Hematopoietic multipotent progenitor cell treated with erythropoietin and hydrocortisone succinate and interleukin-3 and kit ligand, for 6 days (in vitro differentiated cells): ENCODE measurements at regions not wholly inside any gene's neighbourhood (a gene's known extent, or its start where the extent isn't known, plus 50 kb on each side); places are given as distances from the start of the nearest gene placed in this dataset.
"Not testable (repeated sequence)": the region's sequence is repeated elsewhere in the genome, so short reads cannot be mapped to it uniquely, and the experiment has no call there.

Experiments
- DNase-seq: peaks from one replicate; pipeline ENCODE4 v3.0.0-alpha.2; 2015

DNA sequence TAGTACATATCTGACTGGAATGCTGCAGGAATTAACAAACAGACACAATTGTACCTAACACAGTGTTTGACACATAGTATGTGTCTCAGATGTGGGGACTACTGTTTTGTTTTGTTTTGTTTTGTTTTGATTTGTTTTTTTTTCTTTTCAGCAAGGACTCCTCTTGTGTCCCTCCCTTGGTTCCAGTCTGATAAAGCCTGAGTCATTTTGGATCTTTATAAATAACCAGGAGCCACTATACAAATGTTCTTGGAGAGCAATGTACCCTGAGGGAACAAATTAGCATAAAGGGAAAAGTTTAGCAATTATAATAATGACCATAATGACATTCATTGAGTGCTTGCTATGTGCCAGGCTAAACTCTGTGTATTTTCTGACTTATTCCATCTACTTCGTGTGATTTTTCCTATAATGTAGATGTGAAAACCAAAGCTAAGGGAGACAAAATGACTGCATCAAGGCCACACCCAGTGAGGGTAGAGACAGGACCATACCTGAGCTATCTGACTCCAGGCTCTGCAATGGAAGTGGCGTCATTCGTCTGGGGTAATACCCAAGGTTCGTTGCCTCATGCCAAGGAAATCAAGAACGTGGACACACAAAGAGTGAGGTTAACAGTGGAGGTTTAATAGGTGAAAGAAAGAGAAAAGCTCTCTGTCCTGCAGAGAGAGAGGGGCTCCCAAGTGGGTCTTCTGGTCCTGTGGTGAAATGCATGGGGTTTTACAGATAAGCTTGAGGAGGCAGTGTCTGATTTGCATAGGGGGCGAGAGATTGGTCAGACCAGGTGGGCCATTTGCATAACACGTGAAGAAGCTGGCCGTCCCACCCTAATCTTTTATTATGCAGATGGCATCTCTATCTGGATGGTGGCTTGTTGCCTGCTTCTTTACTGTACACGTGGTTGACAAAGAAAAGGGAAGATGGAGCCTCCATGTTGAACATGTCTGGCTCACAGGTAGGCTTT lies 285.5 kb upstream of the SFSWAP start:
- DNase-seq: no peak

DNA sequence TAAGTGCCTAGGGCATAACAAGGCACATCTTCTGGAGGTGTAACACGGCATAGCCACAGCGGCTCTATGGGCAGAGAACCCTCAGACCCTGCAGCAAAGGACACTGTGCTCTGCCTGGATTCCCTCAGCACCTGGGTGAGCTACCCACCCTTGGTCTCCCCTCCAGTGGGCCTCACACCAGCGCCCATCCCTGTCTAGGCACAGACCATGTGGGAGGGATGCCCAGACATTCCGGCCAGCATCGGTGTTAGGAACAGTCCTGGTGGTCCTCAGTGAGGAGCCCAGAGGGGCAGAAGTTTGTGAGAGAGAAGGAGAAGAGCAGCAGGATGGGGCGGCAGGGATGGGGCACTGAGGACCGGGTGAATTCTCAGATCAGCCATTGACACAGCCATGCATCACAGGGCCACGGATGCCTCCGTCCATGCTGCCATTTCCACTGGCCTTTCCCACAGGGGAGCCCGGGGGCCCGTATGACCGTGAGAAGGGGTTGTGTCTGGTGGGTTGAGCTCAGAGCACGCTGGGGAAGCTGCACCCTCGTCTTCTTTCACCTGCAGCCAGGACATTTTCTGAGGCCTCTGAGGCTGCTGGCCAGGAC lies 282.7 kb upstream of the SFSWAP start:
- no peak for DNase-seq

DNA sequence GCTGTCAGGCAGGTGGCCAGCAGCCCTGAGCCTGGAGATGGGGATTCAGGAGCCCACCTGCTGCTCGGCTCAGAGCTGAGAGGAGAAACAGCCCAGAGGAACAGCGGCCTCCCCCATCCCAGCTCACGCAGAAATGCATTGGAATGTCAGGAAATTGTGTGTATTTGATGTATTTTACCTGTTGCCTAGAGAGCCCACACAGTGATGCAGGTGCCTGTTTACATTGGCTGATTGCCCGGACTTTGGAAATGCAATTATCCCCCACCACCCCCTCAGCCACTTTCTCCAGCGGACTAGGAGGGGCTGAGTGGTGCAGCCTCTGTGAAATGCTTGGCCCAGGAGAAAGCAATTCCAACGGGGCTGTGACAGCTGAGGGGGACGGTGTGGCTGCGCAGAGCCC lies 281.7 kb upstream of the SFSWAP start:
- not testable (repeated sequence) for DNase-seq

DNA sequence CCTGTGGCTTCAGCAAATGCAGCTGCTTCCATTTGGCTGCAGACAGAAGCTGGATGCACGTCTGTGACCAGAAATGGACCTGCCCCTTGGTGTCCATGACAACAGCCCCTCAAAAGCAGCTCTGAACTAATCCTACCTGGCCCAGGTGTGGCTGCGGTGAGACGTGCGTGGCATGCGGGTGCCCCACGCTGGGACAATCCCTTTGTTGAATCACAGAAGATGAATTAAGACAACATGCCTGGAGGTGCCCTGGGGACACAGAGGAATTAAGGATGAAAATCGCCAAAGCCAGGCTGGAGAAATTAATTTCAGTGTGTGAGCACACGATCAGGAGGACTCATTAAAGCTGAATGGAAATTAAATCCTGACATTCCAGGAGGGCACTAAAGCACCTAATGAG lies 281.2 kb upstream of the SFSWAP start:
- DNase-seq: not testable (repeated sequence)

DNA sequence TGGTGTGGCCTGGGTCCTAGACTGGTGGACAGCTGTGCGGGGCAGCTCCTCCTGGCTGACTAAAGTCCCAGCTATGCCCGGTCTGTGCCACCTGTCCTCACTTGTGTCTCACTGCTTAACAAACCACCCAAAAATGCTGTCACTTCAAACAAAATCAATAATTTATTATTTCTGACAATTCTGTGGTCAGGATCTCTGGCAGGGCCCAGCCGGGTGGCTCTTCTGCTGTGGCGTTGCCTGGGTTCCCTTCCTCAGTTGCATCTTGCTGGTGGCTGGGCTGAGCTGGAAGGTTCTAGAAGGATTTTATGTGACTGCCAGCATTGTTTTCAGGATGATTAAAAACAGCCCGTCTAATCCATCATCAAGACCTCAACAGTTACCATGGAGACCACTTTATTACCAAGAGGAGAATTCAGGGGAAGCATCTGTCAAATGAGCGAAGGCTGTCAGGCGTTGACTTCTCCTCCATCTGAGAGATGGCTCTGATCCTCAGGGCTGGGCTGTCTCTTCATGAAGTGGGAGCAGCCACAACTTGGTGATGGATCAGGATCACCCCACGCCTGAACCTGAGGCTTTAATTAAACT lies 280.6 kb upstream of the SFSWAP start:
- DNase-seq: no peak

DNA sequence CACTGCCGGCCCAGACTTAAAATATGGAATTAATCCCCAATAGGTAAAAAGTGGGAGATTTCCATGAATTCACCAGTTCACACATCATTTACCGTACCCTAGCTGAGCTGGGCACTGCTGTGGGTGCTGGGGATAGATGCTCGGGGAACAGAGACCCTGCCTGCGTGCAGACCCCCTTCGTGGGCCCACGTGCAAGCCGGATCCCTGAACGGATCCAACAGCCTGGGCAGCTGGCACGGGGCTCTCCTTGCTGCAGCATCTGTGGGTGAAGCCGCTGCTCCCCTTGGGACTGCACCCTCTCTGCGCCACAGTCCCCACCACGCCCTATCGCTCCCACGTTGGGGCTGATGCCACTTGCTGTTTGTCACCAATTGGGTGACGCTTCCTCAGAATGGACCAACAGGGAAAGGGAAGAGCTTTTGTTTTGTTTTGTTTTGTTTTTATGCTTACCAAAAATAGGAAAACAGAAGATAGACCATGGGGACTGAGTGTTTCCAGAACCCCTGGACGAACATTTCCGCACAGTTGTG lies 279.7 kb upstream of the SFSWAP start:
- DNase-seq: not testable (repeated sequence)

DNA sequence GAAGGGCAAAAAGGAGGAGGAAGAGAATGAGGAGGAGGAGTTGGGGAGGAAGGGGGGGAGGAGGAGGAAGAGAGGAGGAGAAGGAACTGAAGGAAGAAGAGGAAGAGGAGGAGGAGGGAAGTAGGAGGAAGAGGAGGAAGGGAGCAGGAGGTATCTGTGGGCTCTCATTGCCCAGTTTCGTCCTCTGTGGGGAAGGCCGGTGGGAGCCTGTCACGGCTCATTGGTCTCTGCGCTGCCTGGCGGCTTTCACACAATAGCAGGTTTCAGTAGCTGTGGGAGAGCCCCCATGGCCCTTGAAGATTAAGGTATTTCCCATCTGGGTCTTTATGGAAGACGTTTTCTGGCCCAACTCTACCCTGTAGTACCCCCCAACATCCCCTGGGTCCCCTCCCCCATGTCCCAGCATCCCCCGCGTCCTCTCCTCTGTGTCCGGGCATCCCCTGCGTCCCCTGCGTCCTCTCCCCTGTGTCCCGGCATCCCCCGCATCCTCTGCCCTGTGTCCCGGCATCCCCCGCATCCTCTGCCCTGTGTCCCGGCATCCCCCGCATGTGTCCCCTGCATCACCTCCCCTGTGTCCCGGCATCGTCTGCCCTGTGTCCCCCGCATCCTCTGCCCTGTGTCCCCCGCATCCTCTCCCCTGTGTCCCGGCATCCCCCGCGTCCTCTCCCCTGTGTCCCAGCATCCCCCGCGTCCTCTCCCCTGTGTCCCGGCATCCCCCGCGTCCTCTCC lies 278.2 kb upstream of the SFSWAP start:
- DNase-seq: peak; percentile 14

DNA sequence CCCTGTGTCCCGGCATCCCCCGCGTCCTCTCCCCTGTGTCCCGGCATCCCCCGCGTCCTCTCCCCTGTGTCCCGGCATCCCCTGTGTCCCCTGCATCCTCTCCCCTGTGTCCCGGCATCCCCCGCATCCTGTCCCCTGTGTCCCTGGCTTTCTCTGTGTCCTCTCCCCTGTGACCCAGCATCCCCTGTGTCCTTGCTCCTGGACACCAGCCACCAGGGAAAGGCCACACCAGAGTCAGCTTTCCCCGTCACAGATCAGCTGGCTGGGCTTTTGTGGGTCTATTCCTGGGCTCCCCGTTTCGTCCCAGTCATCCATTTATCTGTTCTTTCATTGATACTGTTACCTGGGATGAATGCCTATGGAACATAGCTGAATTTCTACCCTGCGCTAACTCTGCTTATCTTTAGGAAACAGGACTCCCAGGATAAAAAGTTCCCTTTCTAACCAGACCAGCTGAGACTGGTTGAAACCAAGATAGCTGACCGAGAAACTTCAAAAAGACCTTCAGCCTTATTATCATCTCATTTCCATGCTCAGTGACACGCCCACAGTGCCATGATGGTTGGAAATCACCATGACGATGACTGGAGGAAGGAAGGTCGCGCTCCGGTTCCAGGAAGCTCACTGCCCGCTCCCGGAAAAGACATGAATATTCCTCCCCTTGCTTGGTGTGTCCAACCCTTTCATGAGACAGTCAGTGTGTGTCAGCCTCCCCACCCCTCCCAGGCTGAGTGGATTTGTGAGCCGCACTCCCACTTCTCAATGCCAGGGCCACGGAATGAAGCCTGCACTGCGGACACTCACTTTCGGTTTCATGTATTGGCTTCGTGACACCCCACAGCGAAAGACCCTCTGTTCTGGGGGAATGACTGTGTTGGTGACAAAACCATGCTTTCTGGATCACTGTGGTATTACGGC lies 276.4 kb upstream of the SFSWAP start:
- peak; percentile 58 for DNase-seq

DNA sequence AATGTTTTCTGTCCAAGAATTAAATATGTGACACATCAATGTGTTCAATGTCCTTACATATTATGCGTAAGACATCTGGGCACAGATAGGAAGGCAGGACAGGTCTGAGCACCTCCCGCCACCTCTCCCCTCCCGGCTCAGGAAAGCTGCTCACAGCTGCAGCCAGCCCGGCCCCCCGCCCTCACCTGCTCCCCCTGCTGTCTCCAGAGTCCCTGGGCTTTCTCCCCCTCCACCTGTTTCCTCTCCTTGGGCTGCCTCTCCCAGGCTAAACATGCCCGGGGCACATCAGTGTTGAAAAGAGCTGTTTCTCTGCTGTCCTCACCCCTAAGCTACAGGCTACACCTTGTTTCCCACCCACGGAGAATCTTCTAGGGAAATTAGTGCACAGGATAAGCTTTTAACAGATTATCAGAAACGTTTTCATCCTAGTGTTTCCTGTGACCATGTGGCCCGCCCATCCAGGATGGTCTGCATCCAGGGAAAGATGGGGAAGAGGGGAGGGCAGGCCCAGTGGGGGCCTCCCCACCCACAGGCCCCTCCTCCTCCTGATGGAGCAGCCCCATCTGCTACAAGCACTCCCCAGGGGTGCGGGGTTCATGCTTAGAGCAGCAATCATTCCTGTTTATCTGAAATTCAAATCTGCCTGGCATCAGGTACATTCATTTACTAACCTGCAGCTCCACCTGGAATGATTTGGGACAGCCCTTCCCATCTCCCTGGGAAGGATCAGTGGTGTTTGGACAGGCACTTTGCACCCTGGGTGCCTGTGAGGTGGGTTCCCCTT lies 273.8 kb upstream of the SFSWAP start:
- DNase-seq: no peak

DNA sequence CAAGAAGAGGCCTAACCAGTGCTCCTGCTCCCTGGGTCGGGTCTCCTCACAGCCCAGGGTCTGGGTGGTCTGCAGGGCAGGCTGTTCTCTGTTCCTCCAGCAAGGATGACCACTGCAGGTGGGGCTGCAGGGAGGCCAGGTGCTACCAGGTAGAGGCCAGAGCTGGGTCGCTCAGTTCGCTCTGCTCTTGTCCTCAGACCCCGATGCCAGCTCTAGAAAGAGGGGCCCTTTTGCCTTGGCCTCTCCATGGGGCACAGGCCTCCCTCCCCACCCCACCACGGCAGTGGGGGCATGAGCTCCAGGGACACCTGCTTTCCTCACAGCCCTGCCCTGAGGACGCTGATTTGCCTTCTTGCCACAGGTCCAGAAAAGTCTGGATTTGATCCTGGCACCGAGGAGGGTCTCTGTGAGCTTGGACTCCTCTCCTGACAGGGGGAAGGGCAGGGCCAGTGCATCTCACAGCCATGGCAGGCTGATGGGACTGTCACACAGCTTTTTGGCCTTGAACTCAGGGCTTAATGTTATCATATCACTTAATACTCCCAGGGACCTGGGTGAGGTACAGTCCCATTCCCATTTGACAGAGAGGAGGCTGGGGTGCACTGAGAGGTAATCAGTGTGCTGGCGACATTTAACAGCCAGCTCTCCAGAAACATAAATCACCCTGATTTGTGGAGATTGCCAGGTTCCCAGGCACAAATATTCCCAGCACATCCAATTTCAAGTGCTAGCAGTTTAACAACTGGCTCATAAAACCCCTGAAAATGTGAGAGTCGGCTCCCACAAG lies 273.0 kb upstream of the SFSWAP start:
- no peak for DNase-seq

DNA sequence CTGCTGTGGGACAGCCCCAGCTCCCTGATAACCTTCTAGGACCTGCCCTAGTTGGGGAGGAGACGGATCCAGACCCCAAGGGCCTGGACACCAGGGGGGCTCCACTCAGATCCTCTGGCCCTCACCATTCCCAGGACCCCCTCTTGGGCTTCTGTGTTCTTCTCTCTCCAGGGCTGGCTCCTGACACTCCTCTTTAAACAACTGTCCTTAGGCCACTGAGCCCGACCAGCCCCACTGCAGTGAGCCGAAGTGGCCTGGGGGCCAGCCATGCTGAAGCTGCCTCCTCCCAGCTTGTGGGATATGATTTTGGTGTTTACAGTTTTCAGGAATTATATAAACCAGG lies 272.4 kb upstream of the SFSWAP start:
- DNase-seq: not testable (repeated sequence)

DNA sequence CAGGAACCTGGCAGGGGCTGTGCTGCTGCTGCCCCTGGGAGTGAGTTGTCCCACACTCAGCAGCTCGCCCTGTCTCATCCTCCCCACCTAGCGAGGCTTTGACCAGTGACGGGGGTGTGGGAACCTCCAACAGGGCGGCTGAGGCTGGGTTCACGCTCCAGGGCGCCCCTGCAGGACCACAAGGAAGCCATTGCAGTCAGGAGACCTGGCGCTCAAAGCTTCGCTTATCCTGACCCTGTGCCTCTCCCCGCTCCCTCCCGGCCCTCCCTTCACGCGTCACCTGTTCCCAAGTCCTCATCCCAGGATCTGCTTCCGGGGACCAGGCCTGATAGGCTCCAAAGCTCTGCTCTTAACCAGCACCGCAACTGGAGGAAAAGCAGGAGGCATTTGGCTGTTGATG lies 272.0 kb upstream of the SFSWAP start:
- DNase-seq: no peak

DNA sequence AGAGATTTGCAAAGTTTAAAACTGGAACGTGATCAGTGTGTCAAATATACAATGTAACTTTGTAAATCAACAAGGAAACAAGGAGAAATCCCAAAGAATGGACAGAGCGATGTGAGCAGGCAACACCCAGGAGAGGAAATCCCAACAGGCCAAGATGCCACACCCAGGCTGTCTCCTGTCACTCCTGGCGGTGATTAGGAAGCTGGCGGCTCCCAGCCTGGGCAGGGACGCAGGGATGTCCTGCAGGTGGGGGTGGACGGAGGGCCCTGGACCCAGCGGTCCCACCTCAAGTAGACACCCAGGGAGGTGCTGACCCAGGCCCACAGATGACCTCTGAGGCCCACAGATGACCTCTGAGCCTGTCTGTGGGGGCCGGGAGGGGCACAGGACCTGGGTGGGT lies 271.1 kb upstream of the SFSWAP start:
- DNase-seq: not testable (repeated sequence)

DNA sequence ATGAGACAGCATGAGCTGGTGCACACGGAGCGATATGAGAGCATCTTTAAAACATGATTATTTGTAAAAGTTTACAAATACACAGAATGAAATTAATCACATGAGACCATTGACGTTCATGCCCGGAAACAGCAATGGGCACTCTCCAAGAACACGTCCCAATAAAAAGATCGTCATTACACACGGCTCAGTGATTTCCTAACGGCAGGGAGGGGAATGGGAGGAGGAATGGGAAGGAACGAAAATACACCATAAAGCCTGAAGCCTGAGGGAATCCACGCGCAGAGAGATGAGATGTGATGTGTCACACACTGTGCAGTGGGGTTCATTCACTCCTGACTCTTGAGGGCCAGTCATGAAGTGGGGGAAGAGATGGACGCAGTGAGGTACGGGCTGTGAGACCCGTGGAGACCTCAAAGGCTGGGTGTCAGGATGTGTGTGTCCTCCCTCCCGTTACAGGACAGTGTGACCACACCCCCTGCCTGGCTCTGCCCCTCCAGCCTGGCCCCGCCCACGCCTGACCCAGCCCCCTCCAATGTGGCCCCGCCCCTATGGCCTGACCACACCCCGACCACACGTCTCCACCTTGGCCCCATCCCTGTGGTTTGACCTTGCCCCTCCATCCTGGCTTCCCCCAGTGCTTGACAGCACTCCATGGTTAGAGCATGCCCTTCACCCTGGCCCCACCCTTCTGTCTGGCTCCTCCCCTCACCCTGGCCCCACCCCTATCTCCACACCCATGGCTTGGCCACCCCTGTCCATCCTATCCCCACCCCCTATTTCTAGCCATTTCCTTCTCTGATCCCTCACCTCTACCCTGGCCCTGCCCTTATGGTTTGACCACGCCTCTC lies 270.5 kb upstream of the SFSWAP start:
- DNase-seq: not testable (repeated sequence)

DNA sequence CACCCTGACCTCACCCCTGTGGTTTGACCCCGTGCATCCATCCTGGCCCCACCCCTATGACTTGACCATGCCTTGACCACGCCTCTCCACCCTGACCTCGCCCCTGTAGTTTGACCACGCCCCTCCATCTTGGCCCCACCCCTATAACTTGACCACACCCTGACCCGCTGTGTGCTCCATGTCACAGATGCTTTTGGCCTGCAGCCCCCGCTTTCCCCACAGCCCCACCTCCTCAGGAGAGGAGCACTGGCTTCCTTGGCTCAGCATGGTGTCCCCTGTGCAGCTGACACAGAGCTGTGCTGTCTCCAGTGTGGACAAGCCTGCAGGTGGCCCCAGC lies 269.9 kb upstream of the SFSWAP start:
- DNase-seq: peak; percentile 62

DNA sequence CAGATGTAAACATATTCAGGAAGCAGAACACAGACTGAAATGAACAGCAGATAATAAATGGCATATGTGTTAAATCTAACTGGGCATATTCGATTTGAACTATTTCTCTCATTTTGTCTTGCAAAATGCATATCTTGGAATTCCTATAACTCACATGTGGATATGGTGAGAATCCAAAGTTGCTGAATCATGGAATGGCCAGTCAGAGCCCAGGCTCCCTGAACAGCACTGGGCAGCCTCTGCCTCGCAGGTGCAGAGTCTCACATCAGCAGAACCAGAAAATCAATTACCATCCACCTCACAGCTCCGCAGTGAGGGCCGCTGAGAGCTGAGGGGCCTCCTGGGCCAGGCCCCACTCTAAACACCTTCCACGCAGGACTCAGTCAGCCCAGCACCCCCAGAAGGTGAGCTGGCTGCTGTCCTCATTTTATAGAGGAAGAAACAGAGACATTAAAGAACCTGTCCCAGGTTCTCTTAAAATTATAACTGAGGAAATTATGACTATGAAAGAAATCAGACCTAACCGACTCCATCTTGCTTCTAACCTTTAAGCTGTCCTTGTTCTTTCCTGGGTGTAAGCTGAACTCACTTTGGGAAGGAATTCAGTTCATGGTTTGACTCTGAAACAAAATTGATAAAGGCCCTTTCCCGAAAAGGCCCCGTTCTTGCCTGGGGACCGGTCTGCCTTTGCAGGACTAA lies 269.1 kb upstream of the SFSWAP start:
- no peak for DNase-seq

DNA sequence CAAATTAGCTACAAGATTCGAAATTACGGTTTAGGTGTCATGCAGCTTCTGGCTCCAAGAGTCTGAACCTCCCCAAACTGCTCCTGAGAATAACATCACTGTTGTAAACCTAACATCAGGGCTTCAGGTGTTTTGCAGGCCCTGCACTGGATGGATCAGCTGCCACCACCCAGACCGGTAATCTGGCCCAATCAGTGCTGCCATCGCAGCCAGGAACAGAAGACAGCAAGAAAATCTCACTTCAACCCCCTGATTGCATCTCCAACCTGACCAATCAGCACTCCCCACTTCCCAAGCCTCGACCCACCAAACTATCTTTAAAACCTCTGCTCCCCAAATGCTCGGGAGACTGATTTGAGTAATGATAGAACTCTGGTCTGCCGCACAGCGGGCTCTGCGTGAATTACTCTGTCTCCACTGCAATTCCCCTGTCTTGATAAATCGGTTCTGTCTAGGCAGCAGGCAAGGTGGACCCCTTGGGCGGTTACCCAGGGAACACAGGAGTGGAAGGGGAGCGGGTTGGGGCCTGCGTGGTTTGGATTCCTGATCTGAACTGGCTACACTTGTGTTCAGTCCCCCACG lies 268.5 kb upstream of the SFSWAP start:
- DNase-seq: no peak
